ENCODE measurements at regions not wholly inside any gene's neighbourhood (a gene's known extent, or its start where the extent isn't known, plus 50 kb on each side); places are given as distances from the start of the nearest gene placed in this dataset.

- TF ChIP-seq CTCF (IDR thresholded peaks at IDR 0.05; ENCODE audit: low read length) (peak; percentile 26; the same call in 1 of the 2 replicates), EZH2 (IDR thresholded peaks at IDR 0.05; ENCODE audit: borderline replicate concordance, low read length) (no peak)
Measured at GRCh38 chr12:33605757-33606156, 166.1 kb upstream of the SYT10 start.

Data from OCI-LY1 (cell line).